Activated naive CD8-positive, alpha-beta T cell (primary cell): ENCODE measurements at regions not wholly inside any gene's neighbourhood (a gene's known extent, or its start where the extent isn't known, plus 50 kb on each side); places are given as distances from the start of the nearest gene placed in this dataset.

Experiments used
- H3K27ac Mint-ChIP-seq: one replicate; pipeline ENCODE4 v1.8.0; 2021; ENCODE audit warnings: mixed read lengths
- H3K27me3 Mint-ChIP-seq: one replicate; pipeline ENCODE4 v1.8.0; 2021; ENCODE audit warnings: mixed read lengths
- H3K36me3 Mint-ChIP-seq: one replicate; pipeline ENCODE4 v1.8.0; 2021; ENCODE audit warnings: mixed read lengths
- H3K4me1 Mint-ChIP-seq: one replicate; pipeline ENCODE4 v1.8.0; 2021; ENCODE audit warnings: low read depth, mixed read lengths
- H3K4me3 Mint-ChIP-seq: one replicate; pipeline ENCODE4 v1.8.0; 2021; ENCODE audit warnings: mild to moderate bottlenecking, mixed read lengths
- H3K9me3 Mint-ChIP-seq: one replicate; pipeline ENCODE4 v1.8.0; 2021; ENCODE audit warnings: low read depth, mixed read lengths

GRCh38 chr6:145032562-145033145 lies 702.7 kb downstream of the EPM2A start:
- Mint-ChIP-seq H3K27ac (no peak overlapping the region), H3K27me3 (peaks cover 9% of the 10 kb centered on the region), H3K4me1 (no peaks in the 10 kb centered on the region)

DNA sequence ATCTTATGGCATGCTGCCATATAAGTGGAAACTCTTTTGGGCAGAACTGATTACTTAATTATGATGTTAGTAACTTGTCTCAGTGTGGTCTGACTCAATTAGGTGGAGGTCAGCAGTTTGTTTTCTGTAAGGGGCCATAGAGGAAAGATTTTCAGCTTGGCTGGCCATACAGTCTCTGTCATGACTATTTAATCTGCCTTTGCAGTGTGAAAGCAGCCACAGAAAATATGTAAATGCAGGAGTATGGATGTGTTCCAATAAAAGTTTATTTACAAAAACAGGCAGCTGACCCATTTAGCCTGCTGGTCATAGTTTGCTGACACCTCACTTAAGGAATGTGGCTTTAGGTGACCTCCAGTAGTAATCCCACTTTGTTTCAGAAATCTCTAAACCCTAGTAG lies 700.7 kb downstream of the EPM2A start:
- H3K36me3 Mint-ChIP-seq: no peaks in the 10 kb centered on the region
- H3K9me3 Mint-ChIP-seq: no peaks in the 10 kb centered on the region
- peak overlapping the region; percentile 12 for H3K27ac Mint-ChIP-seq
- H3K4me3 Mint-ChIP-seq: no peak overlapping the region
- H3K27me3 Mint-ChIP-seq: peaks cover 6% of the 10 kb centered on the region
- no peaks in the 10 kb centered on the region for H3K4me1 Mint-ChIP-seq

More at GRCh38 chr6:145032562-145033145, 702.7 kb downstream of the EPM2A start:
- Mint-ChIP-seq H3K4me3 (no peak overlapping the region), H3K9me3 (no peaks in the 10 kb centered on the region), H3K36me3 (no peaks in the 10 kb centered on the region)

DNA sequence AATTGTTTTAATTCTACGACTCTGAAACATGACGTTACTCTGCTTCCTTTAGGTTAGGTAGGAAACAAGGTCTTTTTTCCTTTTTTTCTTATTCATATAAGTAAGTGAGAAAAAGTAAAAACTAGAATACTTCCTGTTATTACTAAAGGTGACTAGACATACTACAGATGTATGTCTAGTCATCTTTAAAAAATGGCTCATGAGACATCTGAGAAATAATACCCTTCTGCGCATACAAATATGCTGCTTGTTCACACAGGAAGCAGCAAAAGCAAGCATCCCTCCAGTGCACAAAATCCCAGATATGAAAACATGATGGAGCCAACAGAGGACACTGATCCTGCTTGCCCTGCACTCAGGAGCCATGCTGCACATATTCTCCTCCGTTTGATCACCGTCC lies 699.1 kb downstream of the EPM2A start:
- H3K27me3 Mint-ChIP-seq: peaks cover 6% of the 10 kb centered on the region
- H3K27ac Mint-ChIP-seq: no peak overlapping the region
- no peaks in the 10 kb centered on the region for H3K36me3 Mint-ChIP-seq

DNA sequence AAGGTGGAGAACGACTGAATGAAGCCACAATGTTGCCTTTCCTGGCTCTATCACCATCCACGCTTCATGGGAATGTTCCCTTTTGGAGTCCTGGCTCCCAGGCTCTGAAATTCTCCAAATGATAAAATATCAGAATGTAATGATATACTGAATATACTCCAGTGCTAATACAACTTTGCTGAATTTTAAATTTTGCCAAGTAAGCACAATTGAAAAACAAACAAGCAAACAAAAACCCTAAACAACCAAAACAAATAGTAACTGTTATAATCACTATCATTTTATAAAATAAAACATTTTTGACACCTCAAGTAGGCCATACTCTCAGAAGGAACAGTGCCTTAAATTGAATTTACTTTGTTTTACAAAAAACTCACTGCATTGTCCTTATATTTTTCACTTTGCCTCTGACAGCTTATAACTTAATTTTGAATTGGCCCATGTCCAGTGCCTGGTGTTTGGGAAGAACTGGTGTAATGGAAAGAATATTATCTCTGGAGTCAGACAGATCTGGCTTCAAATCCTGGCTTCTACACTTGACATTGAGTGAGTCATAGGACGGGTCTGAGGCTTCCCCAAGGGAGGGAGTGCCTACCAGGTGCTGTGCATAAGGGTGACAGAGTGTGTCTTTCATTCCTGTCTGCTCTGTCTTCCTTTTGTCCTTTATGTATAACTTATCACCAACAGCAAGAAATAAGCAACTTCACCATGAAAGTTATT lies 698.3 kb downstream of the EPM2A start:
- peaks cover 6% of the 10 kb centered on the region for H3K27me3 Mint-ChIP-seq
- H3K36me3 Mint-ChIP-seq: no peaks in the 10 kb centered on the region
- no peaks in the 10 kb centered on the region for H3K4me1 Mint-ChIP-seq
- H3K4me3 Mint-ChIP-seq: no peak overlapping the region
- no peaks in the 10 kb centered on the region for H3K9me3 Mint-ChIP-seq
- H3K27ac Mint-ChIP-seq: no peak overlapping the region

More for the DNA sequence above, 699.1 kb downstream of the EPM2A start:
- Mint-ChIP-seq H3K4me1 (no peaks in the 10 kb centered on the region), H3K4me3 (no peak overlapping the region), H3K9me3 (no peaks in the 10 kb centered on the region)

GRCh38 chr6:145042559-145042958 lies 692.8 kb downstream of the EPM2A start:
- Mint-ChIP-seq H3K4me1 (no peaks in the 10 kb centered on the region), H3K36me3 (no peaks in the 10 kb centered on the region), H3K4me3 (no peak overlapping the region), H3K9me3 (no peaks in the 10 kb centered on the region), H3K27me3 (peaks cover 5% of the 10 kb centered on the region), H3K27ac (no peak overlapping the region)

DNA sequence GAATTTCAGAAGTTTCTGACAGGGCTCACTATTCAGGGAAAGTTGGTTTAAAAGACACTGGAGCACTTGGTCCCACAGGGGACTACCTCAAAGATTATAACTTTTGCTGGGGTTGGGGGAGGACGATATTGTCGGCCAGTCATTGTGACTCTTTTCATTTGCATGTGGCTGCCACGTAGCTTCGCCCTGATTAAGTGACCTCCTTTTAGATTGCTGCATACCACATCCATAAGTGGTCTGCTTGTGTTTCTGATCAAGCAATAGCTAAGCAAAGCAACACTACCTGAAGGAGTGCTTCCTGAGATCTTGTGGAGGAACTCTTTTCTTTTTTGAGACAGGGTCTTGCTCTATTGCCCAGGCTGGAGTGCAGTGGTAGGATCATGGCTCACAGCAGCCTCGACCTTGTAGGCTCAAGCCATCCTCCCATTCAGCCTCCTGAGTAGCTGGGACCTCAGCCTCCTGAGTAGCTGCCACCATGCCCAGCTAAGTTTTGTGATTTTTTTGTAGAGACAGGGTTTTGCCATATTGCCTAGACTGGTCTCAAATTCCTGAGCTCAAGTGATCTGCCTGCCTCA lies 691.3 kb downstream of the EPM2A start:
- Mint-ChIP-seq H3K27ac (no peak overlapping the region), H3K36me3 (no peaks in the 10 kb centered on the region), H3K9me3 (no peaks in the 10 kb centered on the region), H3K4me3 (no peak overlapping the region), H3K4me1 (no peaks in the 10 kb centered on the region), H3K27me3 (peaks cover 5% of the 10 kb centered on the region)

DNA sequence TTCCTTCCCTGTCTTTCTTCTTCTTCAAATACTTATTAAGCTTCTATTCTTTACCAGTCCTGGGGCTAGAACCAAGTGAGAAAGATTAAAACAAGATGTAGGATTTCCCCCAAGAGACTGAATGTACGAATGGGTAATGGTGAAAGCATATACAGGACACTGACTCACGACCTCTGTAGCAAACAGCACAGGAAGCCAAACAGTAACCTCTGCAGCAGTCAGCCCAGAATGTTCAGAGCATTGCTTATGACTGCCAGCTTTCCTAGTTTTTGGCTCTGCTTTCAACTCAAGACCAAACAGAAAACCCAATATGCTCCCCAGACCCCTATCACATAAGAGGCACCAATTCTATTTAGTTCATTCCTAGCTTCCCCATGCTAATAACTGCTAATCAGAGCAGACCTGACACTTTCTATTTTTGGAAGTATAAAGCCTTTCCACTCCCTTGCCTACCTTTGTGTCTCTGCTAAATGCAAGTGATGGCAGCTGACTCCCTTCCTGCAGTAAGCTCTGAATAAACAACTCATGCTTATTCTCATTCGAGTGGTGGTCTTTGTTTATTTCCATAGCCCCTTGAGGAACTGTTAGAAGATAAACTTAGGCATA lies 690.6 kb downstream of the EPM2A start:
- Mint-ChIP-seq H3K36me3 (no peaks in the 10 kb centered on the region), H3K27me3 (peaks cover 7% of the 10 kb centered on the region), H3K27ac (no peak overlapping the region), H3K9me3 (no peaks in the 10 kb centered on the region), H3K4me1 (no peaks in the 10 kb centered on the region), H3K4me3 (no peak overlapping the region)

DNA sequence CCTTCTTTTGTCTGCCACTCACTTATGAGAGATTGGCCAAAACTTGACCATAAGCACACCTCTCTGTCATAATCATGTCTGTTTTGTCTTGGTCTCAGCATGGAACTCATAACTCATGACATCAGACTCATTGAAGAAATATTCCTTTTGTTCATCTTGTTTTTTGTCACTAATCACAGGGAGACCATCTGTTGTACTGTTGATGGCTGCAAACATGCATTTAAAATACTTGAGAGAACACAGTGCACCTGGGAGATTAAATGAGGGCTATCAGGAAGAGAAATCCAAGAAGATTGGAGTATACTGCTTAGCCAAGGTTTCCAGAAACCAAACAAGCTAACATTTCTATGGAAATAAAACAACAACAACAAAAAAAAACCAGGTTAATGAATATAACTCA lies 689.7 kb downstream of the EPM2A start:
- H3K4me3 Mint-ChIP-seq: no peak overlapping the region
- H3K27ac Mint-ChIP-seq: no peak overlapping the region
- H3K4me1 Mint-ChIP-seq: no peaks in the 10 kb centered on the region
- no peaks in the 10 kb centered on the region for H3K9me3 Mint-ChIP-seq
- H3K36me3 Mint-ChIP-seq: no peaks in the 10 kb centered on the region
- H3K27me3 Mint-ChIP-seq: peaks cover 7% of the 10 kb centered on the region

GRCh38 chr6:145047891-145048290 lies 687.4 kb downstream of the EPM2A start:
- Mint-ChIP-seq H3K9me3 (no peaks in the 10 kb centered on the region), H3K27ac (no peak overlapping the region), H3K4me1 (no peaks in the 10 kb centered on the region), H3K4me3 (no peak overlapping the region), H3K36me3 (no peaks in the 10 kb centered on the region), H3K27me3 (peaks cover 7% of the 10 kb centered on the region)

DNA sequence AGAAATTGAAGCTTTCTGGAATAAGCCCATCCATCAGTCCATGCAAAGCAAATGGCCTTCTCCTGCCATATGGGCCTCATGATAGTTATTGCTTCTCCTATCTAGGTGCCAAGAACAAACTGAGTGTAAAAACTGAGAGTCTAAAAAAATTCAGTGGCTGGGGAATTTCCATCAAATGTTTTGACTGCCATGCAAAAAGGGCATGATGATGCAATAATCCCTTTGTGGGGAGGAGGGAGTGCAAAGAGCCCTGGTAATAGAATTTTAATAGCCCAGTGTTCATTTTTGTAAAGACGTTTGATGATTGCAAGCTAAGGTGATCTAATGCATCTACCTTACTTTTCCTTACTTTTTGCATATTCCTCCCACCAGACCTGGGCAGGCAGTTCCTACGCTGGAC lies 683.7 kb downstream of the EPM2A start:
- Mint-ChIP-seq H3K4me3 (no peak overlapping the region), H3K27me3 (peaks cover 8% of the 10 kb centered on the region), H3K4me1 (no peaks in the 10 kb centered on the region), H3K9me3 (no peaks in the 10 kb centered on the region), H3K36me3 (no peaks in the 10 kb centered on the region), H3K27ac (no peak overlapping the region)

DNA sequence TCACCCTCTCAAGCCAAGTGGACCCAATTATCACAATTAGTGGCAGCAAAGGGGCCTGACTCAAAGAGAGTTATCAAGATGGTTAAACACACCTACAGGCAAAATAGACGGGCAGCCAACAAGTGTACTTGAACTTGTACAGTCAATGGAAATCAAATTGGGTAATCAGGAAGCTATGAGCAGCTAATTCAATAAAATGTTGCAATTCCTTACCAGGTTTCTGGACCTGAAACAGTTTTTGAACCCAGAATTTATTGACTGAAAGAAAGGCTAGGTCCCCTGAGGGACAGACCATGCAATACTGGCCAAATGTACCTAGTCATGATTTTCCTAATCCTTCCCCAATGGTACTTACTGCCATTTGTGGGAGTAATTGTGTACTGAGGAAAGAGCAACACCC lies 679.8 kb downstream of the EPM2A start:
- Mint-ChIP-seq H3K4me3 (no peak overlapping the region), H3K4me1 (no peaks in the 10 kb centered on the region), H3K36me3 (no peaks in the 10 kb centered on the region)

GRCh38 chr6:145060714-145061113 lies 674.6 kb downstream of the EPM2A start:
- no peaks in the 10 kb centered on the region for H3K4me1 Mint-ChIP-seq
- no peak overlapping the region for H3K4me3 Mint-ChIP-seq
- no peaks in the 10 kb centered on the region for H3K36me3 Mint-ChIP-seq
- no peaks in the 10 kb centered on the region for H3K9me3 Mint-ChIP-seq
- H3K27ac Mint-ChIP-seq: no peak overlapping the region
- peaks cover 5% of the 10 kb centered on the region for H3K27me3 Mint-ChIP-seq

More for the DNA sequence above, 679.8 kb downstream of the EPM2A start:
- H3K27me3 Mint-ChIP-seq: peaks cover 9% of the 10 kb centered on the region
- H3K9me3 Mint-ChIP-seq: no peaks in the 10 kb centered on the region
- no peak overlapping the region for H3K27ac Mint-ChIP-seq

GRCh38 chr6:145063091-145063490 lies 672.2 kb downstream of the EPM2A start:
- Mint-ChIP-seq H3K9me3 (no peaks in the 10 kb centered on the region), H3K27me3 (peaks cover 6% of the 10 kb centered on the region), H3K27ac (no peak overlapping the region), H3K4me1 (no peaks in the 10 kb centered on the region), H3K4me3 (no peak overlapping the region), H3K36me3 (no peaks in the 10 kb centered on the region)

DNA sequence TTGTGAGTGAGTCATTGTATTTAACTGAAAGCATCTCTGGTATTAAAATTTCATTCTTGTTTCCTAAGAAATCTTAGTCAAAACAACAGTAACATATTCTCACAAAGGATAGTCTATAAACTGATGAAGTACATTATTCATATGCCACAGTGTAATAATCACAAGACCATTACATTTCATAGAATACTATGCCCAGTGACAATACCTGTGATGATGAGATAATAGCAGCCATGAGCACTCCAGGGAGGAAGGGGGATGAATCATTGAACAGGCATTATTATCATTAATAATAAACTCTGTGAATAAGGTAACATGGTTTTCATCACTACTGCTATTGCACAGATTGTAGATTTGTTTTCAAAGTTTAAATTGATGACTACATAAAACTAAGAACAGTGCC lies 667.9 kb downstream of the EPM2A start:
- H3K4me3 Mint-ChIP-seq: no peak overlapping the region
- H3K4me1 Mint-ChIP-seq: no peaks in the 10 kb centered on the region
- H3K36me3 Mint-ChIP-seq: no peaks in the 10 kb centered on the region
- no peaks in the 10 kb centered on the region for H3K9me3 Mint-ChIP-seq
- no peak overlapping the region for H3K27ac Mint-ChIP-seq
- peaks cover 9% of the 10 kb centered on the region for H3K27me3 Mint-ChIP-seq

DNA sequence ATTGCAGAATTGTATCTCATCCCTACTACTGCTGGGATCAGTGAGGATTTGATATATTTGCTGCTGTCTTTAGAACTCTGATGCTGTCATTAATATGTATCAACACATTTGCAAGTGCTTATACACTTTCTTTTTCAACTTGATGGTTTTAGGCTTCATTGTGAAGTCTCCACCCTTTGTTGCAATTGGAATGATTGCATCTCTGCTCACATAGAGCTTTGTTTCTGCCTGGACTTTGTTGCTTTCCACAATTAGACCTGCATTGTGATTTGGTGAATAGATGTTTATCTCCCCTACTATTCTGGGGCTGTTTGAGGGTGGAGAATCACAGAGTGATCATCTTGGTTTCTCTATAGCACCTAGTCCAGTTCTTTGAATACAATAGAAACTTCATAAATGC lies 666.7 kb downstream of the EPM2A start:
- Mint-ChIP-seq H3K27me3 (peaks cover 9% of the 10 kb centered on the region), H3K9me3 (no peaks in the 10 kb centered on the region), H3K4me3 (no peak overlapping the region), H3K27ac (no peak overlapping the region), H3K36me3 (no peaks in the 10 kb centered on the region), H3K4me1 (no peaks in the 10 kb centered on the region)
